Cardiac fibroblast (primary cell): ENCODE measurements at regions not wholly inside any gene's neighbourhood (a gene's known extent, or its start where the extent isn't known, plus 50 kb on each side); places are given as distances from the start of the nearest gene placed in this dataset.
A peak's percentile ranks its signal among the peaks of the same experiment; 100 is the strongest.

Experiments used
- DNase-seq, 2 donors: peaks; one replicate each; pipeline versions ENCODE4 v3.0.0 to v3.0.0-alpha.2; 2010; ENCODE audit warnings: low read depth in 2 of 2
- H3K4me3 ChIP-seq, 2 donors: replicated peaks in 1 of 2; 1 replicate in 1 of 2; 2 replicates in 1 of 2; pipeline ENCODE4 v1.5.1; 2011; ENCODE audit warnings: low read depth in 2 of 2, low read length in 2 of 2, mild to moderate bottlenecking in 2 of 2, moderate library complexity in 1 of 2
- CTCF ChIP-seq: IDR thresholded peaks from one replicate; pipeline ENCODE4 v1.5.1; 2011; ENCODE audit warnings: low read depth, mild to moderate bottlenecking, low read length, inconsistent platforms

GRCh38 chr5:68352166-68352565, 136.6 kb downstream of the PIK3R1 start:
- DNase-seq, result no peak
- no peak for TF ChIP-seq CTCF
- no peak overlapping the region for H3K4me3 ChIP-seq

GRCh38 chr5:68353605-68354004, 138.0 kb downstream of the PIK3R1 start:
- TF ChIP-seq CTCF, result no peak
- DNase-seq, result peak; percentile 47 to 60
- H3K4me3 ChIP-seq, result no peak overlapping the region

GRCh38 chr5:68354315-68354714, 138.8 kb downstream of the PIK3R1 start:
- no peak overlapping the region for H3K4me3 ChIP-seq
- DNase-seq, result no peak
- TF ChIP-seq CTCF, result no peak

GRCh38 chr5:68356216-68356615, 140.7 kb downstream of the PIK3R1 start:
- TF ChIP-seq CTCF, result no peak
- DNase-seq, result no peak
- no peak overlapping the region for H3K4me3 ChIP-seq

GRCh38 chr5:68356623-68357022, 141.1 kb downstream of the PIK3R1 start:
- H3K4me3 ChIP-seq, result no peak overlapping the region
- TF ChIP-seq CTCF, result no peak
- no peak for DNase-seq

- no peak for TF ChIP-seq CTCF
- no peak for DNase-seq
- H3K4me3 ChIP-seq, result no peak overlapping the region
These were observed 144.1 kb downstream of the PIK3R1 start for GRCh38 chr5:68359699-68360098.

- DNase-seq, result no peak
- H3K4me3 ChIP-seq, result no peak overlapping the region
- TF ChIP-seq CTCF, result no peak
These were observed 146.8 kb downstream of the PIK3R1 start for GRCh38 chr5:68362331-68362730.
